Vagina (tissue), 2 donors: ENCODE measurements at regions not wholly inside any gene's neighbourhood (a gene's known extent, or its start where the extent isn't known, plus 50 kb on each side); places are given as distances from the start of the nearest gene placed in this dataset.

Source experiments
- POLR2A ChIP-seq, 2 donors: fragments of 450-650 bp; IDR thresholded peaks; one replicate each; pipeline ENCODE4 v1.6.1; 2017; ENCODE audit warnings: antibody characterized with exemption in 2 of 2, mild to moderate bottlenecking in 2 of 2, moderate library complexity in 2 of 2
- POLR2AphosphoS5 ChIP-seq, 2 donors: sonication (generic); formaldehyde crosslinking; IDR thresholded peaks; one replicate each; pipeline ENCODE4 v1.9.0; 2017; ENCODE audit warnings: antibody characterized with exemption in 2 of 2, mild to moderate bottlenecking in 2 of 2, low read depth in 1 of 2; ENCODE audit not compliant: insufficient read depth in 1 of 2
- TF ChIP-seq, protein P1 (sequence below), 3 experiments: fragments of 450-650 bp in 2 of 3; fragments of 200-600 bp in 1 of 3; sonication (generic) in 1 of 3; IDR thresholded peaks; one replicate each; pipeline ENCODE4 v1.5.1; 2017 to 2019; ENCODE audit warnings: antibody characterized with exemption in 3 of 3, mild to moderate bottlenecking in 2 of 3, moderate library complexity in 2 of 3

DNA sequence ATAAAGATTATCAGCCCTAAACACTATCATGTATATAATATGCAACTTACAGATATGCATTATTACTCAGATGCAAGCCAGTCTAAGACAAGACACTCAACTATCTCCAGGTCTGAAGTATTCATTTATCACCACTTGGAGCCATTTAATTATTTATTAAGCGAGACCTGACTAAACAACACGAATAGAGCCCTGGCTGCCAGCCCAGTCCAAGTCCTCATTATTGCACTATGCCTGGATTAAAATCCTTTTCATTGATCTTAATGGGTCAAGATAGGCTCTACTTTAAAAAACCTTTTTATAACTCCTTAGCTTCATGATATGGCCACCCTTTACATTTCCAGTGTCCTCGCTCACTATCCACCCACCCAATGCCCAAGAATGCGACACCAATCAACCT lies 183.1 kb upstream of the MARCKS start:
- TF ChIP-seq, protein P1, sequence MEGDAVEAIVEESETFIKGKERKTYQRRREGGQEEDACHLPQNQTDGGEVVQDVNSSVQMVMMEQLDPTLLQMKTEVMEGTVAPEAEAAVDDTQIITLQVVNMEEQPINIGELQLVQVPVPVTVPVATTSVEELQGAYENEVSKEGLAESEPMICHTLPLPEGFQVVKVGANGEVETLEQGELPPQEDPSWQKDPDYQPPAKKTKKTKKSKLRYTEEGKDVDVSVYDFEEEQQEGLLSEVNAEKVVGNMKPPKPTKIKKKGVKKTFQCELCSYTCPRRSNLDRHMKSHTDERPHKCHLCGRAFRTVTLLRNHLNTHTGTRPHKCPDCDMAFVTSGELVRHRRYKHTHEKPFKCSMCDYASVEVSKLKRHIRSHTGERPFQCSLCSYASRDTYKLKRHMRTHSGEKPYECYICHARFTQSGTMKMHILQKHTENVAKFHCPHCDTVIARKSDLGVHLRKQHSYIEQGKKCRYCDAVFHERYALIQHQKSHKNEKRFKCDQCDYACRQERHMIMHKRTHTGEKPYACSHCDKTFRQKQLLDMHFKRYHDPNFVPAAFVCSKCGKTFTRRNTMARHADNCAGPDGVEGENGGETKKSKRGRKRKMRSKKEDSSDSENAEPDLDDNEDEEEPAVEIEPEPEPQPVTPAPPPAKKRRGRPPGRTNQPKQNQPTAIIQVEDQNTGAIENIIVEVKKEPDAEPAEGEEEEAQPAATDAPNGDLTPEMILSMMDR (IDR thresholded peaks at IDR 0.05): no peak
- TF ChIP-seq POLR2A (IDR thresholded peaks at IDR 0.05) (no peak), POLR2AphosphoS5 (IDR thresholded peaks at IDR 0.05; ENCODE audit: insufficient read depth in 1 of 2, low read depth in 1 of 2) (no peak)
